WI38 (cell line): ENCODE measurements at regions not wholly inside any gene's neighbourhood (a gene's known extent, or its start where the extent isn't known, plus 50 kb on each side); places are given as distances from the start of the nearest gene placed in this dataset.

Experiments
- H3K4me3 ChIP-seq: 2 replicates; pipeline ENCODE4 v1.5.1; 2011; ENCODE audit warnings: low read depth, mild to moderate bottlenecking, control low read depth, low read length
- TF ChIP-seq, protein P1 (sequence below): IDR thresholded peaks from 2 replicates; pipeline ENCODE4 v1.5.1; 2012; ENCODE audit warnings: low read depth, mild to moderate bottlenecking, control low read depth, low read length

DNA sequence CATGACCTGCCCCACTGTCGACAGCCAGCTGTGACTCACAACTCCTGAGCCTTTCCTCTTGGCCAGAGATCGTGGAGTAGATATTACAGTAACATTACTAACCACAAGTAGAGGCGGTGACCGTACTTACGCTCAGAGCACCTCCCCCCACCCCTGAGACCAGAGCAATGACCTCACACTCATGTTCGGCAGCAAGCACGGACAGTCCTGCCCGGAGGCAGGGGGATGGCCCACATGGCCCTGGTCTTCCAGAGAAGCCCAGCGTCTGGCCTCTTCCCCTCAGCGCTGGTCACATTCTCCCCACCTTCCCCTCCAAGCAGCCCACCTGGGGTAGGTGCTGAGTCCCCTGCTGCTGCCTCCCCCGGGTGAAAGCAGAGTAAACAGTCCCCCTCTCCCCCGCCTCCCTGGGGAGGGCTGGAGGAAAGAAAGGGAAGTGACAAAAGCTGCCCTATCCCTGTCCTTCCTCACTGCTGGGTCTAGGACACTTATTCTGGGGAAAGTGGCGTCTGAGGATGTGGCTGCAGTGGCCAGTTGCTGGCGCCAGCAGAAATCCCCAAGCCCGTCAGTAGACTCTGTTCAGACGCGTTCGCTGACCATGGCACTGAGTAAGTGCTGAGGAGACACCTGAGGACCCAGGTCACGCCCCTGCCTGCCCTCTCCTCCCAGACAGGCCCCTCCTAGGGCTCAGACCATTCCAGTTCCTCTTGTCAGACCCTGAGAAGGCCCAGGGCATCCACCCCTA is 68.5 kb downstream of the MRPL14 start:
- TF ChIP-seq, protein P1, sequence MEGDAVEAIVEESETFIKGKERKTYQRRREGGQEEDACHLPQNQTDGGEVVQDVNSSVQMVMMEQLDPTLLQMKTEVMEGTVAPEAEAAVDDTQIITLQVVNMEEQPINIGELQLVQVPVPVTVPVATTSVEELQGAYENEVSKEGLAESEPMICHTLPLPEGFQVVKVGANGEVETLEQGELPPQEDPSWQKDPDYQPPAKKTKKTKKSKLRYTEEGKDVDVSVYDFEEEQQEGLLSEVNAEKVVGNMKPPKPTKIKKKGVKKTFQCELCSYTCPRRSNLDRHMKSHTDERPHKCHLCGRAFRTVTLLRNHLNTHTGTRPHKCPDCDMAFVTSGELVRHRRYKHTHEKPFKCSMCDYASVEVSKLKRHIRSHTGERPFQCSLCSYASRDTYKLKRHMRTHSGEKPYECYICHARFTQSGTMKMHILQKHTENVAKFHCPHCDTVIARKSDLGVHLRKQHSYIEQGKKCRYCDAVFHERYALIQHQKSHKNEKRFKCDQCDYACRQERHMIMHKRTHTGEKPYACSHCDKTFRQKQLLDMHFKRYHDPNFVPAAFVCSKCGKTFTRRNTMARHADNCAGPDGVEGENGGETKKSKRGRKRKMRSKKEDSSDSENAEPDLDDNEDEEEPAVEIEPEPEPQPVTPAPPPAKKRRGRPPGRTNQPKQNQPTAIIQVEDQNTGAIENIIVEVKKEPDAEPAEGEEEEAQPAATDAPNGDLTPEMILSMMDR, result no peak
- H3K4me3 ChIP-seq, result no peak overlapping the region

DNA sequence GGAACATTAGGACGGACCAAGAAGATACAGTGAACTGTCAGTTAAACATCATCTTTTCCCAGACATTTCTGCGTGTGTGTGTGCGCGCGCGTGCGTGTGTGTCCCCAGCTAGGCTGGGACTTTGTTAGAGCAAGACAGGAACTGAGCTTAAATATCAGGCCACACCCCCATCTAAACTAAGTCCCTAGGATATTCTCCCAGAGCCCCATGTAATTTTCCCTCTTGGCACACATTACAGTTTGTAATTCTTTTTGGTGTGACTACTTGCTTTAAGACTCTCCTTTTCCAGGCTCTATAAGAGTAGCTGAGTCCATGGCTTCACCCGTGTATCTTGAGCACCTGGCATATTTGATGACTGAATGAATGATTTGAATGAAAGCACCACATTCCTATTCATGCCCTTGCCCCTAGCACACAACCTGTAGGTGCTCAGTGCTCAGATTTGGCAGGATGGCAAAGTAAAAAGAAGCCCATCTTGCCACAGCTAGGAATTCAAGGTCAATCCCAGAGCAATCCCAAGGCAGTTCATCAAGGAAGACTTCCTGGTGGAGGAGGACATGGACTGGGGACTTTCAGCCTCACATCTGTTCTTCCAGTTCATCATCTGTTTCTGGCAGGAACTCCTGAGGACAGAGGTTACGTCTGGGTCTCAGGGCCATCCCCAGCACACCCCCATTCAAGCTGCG is 69.2 kb downstream of the MRPL14 start:
- no peak overlapping the region for H3K4me3 ChIP-seq
- TF ChIP-seq, protein P1, result no peak

DNA sequence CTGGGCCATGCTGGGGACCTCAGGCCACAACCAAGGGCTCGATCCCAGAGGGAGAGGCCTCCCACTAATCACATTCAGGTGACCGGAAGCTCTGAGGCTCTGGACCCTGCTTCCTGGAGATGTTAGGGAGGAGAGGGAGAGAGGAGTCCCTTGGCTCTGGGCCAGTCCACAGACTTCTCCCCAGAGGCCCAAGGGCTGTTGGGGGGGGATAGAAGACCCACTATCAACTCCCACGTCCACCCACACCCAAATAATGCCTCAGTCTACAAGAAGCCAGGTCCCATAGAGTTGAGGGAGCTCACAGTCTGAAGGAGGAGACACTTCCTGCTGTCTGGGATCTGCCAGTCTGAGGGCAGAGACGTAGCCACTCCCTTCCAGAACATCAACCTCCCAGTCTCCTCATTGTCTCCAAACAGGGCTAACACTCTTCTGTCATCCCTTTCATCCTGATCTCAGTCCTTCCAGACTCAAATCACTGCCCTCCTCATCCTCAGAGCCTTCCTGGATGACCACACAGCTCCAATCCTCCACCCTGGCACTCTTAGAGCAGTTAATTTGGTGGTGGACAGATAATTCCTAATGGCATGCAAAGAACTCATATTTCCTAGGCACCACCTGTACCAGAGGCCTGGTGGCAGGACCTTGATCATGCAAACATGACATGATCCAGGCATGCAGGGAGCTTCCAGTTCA is 69.9 kb downstream of the MRPL14 start:
- no peak overlapping the region for H3K4me3 ChIP-seq
- TF ChIP-seq, protein P1, result no peak

DNA sequence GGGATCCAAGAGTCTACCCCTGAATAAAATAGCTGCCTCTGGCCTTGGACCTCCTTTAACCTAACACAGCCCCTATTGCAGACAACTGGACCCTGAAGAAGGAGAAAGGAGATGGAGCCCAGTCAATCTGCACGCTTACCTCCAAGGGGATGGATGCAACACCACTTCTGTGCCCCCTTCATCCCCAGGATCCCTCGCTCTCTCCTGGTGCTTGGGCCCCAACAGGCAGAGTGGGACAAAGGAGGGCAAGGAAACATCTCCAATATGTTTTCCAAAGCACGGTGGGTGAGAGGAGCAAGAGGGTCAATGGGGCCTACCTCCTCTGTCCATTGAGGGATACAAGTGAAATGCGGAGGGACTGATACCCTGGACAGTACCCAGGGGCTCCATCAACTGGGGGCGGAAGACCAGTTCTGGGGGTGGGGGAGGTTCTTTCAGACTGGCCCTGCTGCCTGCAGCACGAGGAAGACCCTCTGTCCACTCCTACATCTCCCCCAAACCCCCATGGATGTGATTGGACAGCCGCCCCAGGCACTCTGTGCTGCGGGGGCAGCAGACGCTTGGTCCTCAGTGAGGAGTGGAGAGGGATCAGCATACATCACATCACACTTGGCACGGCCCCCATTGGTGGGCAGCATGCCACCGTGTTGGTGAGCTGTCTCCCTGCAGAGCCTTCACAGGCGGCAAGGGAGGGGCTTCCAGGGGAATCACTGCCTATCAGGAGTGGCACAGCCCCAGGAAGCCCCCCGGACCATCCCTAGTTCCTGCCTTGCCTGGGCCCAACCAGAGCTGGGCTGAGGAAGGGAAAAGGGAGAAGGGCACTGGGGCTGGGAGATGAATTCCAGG is 70.6 kb downstream of the MRPL14 start:
- no peak overlapping the region for H3K4me3 ChIP-seq
- TF ChIP-seq, protein P1, result no peak

DNA sequence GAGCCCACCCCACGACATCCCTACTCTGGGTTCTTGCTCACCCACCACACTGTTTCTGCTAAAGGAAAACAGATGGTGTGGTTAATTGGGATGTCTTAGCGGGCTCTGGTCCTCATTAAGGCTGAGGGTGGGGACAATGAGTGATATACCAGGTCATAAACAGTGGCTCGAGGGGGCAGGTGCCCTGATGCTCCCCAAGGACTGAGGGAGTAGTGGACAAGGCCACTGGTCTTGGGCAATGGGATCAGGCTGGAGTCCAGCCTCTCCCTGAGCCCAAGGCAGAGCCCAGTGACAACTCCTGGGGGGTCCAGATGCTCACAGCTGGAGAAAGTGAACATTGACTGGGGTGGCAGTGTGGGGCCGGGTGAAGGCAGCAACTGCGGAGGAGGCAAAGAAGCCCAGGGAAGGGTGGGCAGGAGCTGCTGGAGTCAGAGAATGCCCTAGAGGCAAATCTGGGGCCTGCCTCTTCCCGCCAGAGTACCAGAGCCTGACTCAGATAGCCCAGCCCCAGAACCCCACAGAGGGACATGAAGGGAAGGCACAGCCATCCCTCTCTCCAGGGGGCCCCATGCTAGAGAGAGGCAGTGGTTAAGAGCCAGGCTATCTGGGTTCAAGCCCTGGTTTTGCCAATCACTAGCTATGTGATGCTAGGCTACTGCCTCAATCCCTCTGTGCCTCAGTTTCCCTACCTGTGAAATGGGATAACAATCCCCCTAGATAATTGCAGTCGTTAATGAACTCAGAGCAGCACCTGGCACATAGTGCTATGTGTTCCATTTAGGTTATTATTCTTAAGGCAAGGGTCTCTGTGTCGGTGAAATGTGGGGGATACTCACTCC is 72.3 kb downstream of the MRPL14 start:
- TF ChIP-seq, protein P1, result 0 out of 2 replicates have a peak, but pooled peaks have one; percentile 4
- H3K4me3 ChIP-seq, result no peak overlapping the region

DNA sequence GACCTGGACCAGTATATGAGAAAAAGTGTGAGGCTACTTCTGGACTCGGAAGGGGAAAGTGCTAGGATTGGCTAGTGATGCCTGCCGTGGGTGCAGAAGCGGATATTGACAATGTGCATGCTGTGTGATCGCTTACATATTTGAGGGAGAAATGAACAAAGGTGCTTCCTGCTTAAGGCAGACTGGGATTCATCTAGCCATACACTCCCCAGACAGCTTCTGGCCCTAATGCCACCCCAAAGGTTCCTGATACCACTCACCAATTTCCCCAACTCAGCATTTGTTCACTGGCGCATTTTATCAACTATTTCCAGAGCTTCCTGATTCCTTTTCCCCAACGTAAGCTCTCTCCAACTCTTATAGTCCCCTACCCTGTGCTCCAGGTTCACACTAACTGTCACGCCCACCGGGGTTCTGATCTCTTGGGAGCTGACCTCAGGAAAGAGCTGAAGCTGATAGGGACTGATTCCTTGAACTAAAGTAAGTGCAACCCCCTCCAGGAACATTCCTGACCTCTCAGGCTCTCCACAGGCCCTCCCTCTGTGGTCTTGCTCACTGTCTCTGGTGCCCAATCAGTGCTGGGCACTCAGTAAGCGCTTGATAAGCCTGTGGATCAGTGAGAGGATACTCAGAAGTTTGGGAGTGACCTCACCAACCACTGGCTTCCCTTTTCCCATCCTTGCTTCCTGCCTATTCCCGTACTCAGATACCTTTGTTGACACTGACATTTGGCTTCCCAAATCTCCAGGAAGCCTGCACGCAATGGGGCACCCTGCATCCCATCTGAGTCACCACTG is 73.3 kb downstream of the MRPL14 start:
- H3K4me3 ChIP-seq, result no peak overlapping the region
- TF ChIP-seq, protein P1, result no peak
